ENCODE measurements at regions not wholly inside any gene's neighbourhood (a gene's known extent, or its start where the extent isn't known, plus 50 kb on each side); places are given as distances from the start of the nearest gene placed in this dataset.

DNA sequence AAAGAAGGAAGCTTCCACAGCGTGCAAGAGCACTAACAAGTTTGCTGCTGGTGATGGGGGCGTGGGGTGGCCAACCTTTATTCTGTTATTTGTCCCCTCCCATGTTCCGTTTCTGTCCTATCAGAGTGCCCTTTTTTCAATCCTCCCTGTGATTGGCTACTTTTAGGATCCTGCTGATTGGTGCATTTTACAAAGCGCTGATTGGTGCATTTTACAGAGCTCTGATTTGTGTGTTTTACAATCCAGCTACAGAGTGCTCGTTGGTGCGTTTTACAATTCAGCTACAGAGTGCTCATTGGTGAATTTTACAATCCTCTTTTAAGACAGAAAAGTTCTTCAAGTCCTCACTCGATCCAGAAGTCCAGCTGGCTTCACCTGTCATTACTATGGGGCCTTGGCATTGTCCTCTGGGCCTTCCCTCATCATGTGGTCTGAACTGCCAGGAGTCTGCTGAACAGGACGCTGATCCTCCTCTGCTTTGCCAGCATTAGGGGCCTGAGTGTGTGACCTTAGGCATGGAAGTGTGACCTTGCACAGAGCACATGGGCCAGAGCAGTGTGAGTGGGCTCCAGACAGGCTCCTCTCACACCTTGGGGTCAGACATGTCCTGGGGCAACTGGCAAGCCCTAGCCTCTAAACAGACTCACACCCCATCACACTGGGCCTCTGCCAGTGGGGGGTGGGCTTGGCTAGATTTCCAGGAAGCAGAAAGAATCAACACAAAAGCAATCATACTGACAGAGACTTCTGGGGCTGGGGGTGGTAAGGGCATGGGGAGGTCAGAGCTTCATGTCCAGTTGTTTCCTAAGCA lies 167.4 kb downstream of the PTPN20 start:
- DNase-seq, result no peak

DNA sequence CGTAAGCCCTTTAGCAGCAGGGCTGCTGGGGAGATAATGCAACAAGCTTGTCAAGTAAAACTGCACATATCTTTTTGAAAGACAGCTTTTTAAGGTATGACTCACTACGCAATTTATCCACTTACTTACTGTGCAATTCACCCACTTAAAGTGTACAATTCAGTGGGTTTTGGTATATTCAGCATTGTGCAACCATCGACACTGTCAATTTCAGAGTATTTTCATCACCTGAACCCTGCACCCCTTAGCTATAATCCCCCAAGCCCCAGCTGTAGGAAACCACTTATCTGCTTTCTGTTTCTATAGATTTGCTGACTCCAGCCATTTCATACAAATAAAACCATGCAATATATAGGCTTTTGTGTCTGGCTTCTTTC lies 168.0 kb downstream of the PTPN20 start:
- no peak for DNase-seq

DNA sequence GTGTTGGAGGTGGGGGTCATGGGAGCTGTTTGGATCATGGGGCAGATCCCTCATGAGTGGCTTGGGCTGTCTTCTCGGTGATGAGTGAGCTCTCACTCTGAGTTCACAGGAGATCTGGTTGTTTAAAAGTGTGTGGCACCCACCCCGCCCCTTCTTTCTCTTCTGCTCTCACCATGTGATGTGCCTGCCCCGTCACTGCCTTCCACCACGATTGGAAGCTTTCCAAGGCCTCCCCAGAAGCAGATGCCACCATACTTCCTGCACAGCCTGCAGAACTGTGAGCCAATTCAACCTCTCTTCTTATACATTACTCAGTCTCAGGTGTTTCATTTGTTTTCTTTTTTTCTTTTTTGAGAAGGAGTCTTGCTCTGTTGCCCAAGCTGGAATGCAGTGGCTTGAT lies 170.0 kb downstream of the PTPN20 start:
- DNase-seq, result no peak

- DNase-seq, result no peak
These were observed 171.0 kb downstream of the PTPN20 start for GRCh38 chr10:47082055-47082784.

- no peak for DNase-seq
These were observed 176.4 kb downstream of the PTPN20 start for GRCh38 chr10:47087667-47088066.

GRCh38 chr10:47088656-47089354 lies 177.6 kb downstream of the PTPN20 start:
- peak in 1 of 2 experiments; percentile 1 for DNase-seq

DNA sequence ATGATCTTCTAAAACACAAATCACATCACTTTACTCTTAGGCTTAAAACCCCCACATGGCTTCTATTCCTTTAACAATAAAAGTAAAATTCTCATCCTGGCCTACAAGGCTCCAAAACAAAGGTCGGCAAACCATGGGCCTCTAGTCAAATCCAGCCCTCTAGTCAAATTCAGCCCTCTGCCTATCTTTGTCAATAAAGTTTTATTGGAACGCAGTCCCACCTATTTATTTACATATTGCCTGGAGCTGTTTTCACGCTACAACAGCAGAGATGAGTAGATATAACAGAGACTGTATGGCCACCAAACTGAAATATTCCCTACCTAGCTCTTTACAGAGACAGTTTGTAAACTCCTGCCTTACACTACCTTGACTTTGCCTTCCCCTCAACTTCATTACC lies 178.8 kb downstream of the PTPN20 start:
- DNase-seq, result no peak

- DNase-seq, result no peak
These were observed 179.7 kb downstream of the PTPN20 start for GRCh38 chr10:47090903-47091302.

DNA sequence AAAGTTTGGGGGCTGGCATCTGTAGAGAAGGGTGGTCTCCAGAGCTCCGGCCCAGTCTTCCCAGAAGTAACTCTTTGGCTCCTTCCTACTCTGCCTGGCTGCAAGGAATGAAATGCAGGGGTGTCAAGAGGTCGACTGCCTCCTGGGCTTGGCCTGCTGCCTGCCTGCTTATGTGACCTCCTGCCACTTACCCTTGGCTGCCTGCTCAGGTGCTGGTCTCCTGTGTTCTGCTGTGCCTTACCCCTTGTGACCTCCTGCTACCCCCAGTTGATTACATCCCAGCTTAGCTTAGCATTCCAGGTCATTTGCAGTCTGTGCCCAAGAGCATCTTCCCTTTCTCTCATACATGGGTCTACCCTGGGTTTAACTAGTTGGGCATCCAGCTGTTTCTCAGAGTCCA lies 180.2 kb downstream of the PTPN20 start:
- DNase-seq, result no peak

DNA sequence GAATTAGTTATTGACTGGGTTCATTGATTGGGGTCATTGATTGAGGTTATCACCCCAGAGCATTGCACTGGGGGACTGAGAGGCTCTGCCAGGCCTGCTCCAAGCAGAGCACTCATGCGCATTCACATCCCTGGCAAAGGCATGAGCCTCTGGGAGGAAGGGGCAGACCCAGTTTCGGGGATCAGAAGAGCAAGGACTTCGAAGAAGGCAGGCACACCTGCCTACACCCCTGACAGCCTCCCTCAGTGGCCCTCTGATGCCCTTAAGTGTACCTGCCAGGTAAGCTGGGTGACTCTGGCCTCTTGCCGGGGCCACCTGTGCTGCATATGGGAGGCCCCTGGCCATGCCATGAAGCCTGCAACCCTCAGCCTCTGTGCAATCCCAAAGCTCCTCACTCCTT lies 181.1 kb downstream of the PTPN20 start:
- no peak for DNase-seq

DNA sequence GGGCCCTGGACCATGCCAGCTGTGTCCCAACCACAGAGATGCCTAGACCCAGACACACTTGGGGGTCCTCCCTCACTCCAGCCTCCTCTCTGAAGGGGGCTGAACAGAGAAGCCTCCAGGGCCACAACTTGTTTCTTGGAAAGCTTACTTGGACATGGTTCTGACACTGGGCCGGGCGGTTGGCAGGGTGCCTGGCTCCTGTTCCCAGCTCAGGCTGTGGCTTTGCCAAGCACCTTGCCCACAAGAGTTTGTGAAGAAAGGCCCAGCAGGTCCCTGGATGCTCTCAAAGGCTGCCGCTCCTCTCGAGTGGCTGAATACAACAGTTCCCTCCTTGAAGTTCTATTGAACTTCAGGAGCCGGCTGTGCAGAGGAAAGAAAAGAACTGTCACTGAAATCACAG lies 181.6 kb downstream of the PTPN20 start:
- no peak for DNase-seq

GRCh38 chr10:47094126-47094525 lies 182.9 kb downstream of the PTPN20 start:
- no peak for DNase-seq

- DNase-seq, result no peak
These were observed 183.4 kb downstream of the PTPN20 start for GRCh38 chr10:47094636-47095035.

DNA sequence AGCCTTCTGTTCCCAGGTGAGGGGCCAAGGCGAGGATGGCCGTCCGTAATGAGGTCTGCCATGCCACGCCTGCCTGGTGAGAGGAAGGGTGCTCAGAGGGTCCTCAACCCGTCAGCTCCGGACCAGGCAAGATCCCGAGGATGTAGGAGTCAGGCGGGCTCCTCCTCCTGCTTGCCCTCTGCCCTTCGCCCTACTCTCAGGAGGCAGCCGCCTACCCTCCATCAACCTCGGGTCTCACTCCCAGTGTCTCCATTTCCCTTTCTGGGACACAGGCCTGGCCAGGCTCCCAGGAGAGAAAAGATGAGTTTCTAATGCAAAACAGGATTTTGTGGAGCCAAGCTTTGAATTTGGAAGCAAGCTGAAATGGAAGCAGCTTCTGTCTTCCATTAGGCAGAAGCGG lies 184.0 kb downstream of the PTPN20 start:
- no peak for DNase-seq

DNA sequence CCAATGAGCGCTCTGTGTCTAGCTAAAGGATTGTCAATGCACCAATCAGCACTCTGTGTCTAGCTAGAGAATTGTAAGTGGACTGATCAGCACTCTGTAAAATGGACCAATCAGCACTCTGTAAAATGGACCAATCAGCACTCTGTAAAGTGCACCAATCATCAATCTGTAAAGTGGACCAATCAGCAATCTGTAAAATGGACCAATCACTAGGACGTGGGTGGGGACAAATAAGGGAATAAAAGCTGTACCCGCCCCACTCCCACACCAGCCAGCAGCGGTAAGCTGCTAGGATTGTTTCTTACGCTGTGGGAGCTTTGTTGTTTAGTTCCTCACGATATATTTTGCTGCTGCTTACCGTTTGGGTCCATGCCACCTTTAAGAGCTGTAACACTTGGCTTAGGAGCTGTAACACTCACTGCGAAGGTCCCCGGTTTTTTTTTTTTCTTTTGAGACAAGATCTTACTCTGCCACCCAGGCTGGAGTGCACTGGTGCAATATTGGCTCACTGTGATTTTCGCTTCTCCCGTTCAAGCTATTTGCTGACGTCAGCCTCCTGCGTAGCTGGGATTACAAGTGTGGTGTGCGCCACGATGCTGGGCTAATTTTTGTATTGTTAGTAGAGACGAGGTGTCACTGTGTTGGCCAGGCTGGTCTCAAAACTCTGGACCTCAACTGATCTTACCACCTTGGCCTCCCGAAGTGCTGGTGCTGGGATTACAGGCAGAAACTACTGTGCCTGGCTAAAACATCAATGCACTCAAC lies 184.8 kb downstream of the PTPN20 start:
- DNase-seq, result no peak

- no peak for DNase-seq
These were observed 187.0 kb downstream of the PTPN20 start for GRCh38 chr10:47098238-47098637.

DNA sequence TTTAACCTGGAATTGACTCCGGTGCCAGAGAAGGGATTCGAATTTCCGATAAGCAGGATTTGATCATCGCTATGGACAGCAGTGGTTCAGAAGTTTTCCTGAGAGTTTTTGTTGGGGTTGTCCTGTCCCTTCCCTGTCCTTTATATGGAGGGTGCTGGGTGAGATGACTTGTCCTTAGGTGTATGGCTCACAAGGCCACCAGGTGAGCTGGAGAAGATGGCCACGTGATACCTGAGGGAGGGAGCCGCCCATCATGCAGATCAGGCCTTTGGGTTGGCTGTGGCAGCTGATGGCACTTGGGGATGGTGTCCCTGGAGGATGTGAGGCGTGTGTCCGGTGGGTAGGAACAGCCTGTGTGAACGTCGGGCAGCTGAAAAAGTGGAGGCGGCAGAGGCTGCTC lies 187.7 kb downstream of the PTPN20 start:
- DNase-seq, result no peak

DNA sequence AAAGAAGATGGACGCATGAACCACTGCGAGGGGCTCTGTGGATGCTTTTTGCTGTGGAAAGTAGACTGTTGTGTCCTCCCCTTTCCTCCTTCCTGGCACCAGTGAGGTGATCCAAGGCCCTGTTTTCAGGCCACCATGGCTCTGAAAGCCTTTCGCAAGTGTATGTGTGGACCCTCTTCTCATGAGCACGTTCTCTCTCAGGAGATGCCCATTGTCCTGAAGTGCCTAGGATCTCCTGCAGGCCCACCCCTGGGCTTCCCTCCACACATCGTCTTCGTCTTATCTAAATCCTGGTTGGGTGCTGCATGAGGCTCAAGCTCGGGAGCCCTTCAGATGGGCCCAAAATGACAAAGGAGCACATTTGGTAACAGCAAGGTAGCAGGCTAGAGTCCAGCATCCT lies 188.2 kb downstream of the PTPN20 start:
- no peak for DNase-seq

DNA sequence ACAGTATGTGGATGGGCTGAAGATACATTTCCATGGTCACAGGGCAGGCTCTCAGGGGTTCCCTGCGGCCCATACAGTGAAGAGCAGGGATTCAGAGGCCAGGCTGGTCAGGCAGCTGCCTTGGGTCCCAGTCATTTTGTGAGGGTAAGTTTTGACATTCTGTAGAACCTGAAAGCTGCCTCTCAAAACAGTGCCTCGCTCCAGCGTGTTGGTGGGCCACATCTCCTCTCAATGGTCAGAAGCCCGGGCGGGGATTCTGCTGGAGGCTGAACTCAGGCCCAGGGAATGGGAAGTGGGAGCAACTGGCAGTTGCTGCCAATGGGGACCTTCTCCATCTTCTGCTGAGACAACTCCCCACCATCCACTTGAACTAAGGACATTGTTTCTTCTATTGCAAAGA lies 190.0 kb downstream of the PTPN20 start:
- no peak for DNase-seq

- DNase-seq, result no peak
These were observed 190.6 kb downstream of the PTPN20 start for GRCh38 chr10:47101807-47102206.

DNA sequence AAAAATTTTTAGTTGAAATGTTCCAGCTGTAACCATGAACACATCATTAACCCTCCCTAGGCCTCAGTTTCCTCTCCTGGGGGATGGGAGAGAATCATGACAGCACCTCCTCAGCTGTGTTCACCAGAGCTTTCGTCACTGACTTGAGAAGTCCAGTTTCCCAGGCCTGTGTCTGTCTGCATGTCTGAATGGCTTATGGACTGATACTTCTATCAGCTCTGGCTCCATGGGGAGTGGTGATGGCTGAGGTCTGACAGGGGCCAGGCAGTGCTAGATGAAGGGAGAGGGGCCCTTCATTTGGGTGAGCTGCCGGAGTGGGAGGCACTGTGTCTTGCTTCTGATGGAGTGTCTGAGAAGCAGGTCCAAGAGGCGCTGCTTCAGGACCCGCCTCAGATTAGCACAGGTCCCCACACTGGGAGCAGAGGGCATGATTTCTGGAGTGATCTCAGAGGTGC lies 192.9 kb downstream of the PTPN20 start:
- no peak for DNase-seq

- no peak for DNase-seq
These were observed 193.7 kb downstream of the PTPN20 start for GRCh38 chr10:47104786-47105385.
